SKM-1 (cell line): ENCODE measurements at regions not wholly inside any gene's neighbourhood (a gene's known extent, or its start where the extent isn't known, plus 50 kb on each side); places are given as distances from the start of the nearest gene placed in this dataset.

Experiments
- DNase-seq: peaks from one replicate; lab custom pipeline; 2025; ENCODE audit not compliant: unreplicated experiment; lab: John Stamatoyannopoulos, UW

DNA sequence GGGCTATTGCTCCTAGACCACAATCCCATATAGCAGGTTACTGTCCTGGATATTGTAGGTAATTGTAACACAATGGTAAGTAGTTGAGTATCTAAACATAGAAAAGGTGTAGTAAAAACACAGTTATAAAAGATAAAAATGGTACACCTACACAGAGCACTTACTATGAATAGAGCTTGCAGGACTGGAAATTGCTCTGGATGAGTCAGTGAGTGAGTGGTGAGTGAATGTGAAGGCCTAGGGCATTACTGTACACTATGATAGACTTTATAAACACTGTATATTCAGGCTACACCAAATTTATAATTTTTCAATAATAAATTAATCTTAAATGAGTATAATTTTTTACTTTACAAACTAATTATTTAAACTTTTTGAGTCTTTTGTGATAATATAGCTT is 425.7 kb downstream of the PABPC4L start:
- DNase-seq = no peak

DNA sequence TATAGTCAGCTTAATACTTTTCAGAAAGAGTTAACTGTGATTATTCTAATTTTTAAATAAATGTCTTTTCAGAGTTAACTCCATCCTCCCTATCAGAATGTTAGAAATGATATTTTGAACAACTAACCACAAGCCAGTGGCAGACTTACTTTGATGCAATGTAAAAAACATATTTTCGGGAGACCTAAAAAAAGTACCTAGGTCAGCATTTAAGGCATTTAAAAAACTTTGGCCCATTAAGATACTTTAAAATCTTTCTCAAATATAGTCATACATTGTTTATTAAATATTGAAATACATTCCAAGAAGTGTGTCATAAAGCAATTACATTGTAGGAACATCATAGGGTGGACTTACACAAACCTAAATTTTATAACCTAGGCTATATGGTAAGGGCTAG is 426.1 kb downstream of the PABPC4L start:
- no peak for DNase-seq

DNA sequence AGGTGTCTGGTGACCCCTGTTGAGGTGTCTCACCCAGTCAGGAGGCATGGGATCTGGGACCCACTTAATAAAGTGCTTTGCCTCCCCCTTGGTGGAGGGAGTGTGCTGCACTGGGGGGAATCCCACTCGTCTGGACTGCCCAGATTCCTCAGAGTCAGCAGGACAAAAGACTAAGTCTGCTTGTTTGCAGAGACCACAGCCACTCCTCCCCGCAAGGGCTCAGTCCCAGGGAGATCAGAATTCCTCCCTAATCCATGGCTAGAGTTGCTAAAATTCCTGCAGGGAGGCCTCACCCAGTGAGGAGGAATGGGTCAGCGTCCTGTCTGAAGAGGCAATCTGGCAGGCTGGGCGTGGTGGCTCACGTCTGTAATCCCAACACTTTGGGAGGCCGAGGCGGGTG is 442.2 kb downstream of the PABPC4L start:
- no peak for DNase-seq

DNA sequence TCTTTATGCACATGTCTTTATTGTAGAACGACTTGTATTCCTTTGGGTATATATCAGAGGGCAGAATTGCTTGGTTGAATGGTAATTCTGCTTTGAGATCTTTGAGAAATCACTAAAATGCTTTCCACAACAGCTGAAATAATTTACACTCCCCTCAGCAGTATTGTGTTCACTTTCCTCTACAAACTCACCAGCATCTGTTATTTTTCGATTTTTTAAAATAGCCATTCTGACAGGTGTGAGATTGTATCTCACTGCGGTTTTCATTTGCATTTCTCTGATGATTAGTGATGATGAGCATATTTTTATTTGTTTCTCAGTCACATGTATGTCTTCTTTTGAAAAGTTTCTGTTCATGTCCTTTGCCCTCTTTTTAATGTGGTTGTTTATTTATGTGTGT is 459.8 kb downstream of the PABPC4L start:
- no peak for DNase-seq

DNA sequence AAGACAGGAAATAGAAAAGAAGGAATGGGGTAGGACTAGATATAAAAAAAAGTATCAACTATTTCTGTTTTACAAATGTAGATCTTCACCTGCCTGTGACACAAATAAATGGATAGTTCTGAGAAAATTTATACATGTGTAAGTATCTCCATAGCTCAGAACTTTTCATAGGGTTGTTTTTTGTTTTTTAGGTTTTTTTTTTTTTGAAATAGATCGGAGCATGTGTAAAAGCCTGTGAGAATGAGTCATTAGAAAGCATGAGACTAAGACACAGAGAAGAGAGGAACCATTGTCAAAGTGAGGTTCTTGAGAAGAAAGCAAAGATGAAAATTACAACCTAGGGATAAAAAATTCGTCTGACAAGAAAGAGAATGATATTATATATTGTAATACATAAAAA is 481.6 kb downstream of the PABPC4L start:
- no peak for DNase-seq

DNA sequence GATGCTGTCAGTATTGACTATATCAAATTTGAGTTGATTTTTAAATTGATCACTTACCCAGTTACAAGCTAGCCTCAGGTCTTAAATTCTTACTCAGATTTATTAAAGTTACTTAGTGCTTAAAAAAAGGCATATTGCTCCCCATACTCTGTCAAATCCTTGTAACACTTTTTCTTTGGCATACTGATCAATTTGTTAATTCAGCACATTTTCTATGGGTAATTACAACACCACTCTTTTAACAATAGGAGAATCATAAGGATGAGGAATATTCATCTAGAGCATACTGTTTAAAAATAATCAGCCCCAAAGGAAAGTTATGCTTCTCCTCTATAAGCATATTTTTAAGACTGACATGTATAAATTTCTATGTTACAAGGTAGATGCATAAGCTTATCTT is 482.5 kb downstream of the PABPC4L start:
- no peak for DNase-seq

DNA sequence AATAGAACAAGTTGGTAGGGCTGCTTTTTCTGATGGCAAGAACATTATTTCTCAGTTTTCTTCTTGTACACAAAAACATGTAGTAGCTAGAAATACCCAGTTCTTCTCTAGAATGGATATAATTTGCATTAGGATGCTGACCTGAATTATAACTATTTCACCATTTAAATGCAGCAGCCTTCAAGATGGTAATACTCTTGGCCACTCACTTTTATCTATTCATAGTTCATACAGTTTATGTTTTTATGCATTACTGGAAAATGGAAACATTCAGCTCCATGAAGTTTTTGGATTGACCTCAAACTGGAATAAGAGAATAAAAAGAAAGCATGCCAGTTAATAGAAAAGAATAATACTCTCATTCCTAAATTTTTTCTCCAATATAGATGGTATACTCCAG is 487.4 kb downstream of the PABPC4L start:
- DNase-seq = no peak

DNA sequence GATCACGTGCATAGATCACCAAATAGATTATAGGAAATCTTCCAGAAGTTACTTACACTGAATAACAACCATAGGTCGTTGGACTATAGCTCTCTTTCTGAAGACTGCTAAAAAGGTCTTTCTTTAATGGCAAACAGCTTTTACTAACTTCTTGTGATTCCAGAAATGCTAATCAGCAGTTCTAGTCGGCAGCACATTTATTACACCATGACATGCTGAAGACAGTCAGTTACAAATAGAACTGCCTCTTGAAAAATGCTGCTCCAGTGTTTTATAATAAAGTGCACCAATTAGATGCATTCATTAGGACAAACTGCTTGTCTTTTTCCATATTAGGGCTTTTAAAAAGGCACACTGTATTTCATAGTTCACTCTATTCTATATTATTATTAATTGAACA is 488.2 kb downstream of the PABPC4L start:
- no peak for DNase-seq

DNA sequence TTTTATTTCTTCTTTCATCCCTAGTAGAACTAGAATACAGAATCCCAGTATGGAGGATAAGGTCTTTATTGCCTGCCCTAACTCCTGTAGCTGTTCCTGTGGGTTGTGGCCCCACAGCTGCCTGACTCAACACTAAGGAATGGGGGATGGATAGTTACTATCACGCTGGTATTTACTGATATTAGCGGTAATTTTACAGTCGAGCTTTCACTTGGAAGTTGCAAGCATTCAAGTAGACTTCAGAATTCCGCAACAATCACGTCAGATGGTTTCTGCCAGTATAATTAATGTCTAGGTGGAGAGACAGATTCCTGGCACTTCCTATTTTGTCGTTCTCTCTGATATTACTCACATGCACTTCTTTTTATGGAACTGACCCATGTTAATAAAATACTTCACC is 489.8 kb downstream of the PABPC4L start:
- no peak for DNase-seq

DNA sequence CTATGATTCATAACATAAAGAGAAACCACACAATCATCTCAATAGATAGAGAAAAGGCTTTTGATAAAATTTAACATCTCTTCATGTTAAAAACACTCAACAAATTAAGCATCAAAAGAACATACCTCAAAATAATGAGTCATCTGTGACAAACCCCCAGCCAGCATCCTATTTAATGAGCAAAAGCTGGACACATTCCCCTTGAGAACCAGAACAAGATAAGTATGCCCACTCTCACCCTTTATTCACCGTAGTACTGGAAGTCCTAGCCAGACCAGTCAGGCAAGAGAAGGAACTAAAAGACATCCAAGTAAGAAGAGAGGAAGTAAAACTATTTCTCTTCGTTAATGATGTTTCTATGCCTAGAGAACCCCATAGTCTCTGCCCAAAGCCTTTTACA is 507.2 kb downstream of the PABPC4L start:
- DNase-seq = no peak

DNA sequence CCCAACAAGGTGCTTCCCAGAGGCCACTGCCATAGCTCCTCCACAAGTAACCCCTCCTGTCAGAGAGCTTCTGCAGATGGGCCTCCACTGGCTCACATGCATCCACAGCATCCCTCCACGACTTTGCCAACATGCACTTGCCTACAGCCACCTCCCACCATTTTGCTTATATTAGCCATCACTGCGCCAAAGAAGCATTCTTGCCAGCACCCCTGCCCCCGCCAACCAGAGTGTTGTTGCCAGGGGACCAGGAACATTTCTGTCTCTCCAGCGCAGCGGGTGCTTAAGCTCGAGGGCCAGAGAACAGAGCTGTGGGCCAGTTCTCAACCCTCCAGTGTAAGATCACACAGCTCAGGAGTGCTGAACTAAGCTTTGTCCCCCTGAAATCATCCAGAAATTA is 517.6 kb downstream of the PABPC4L start:
- DNase-seq = no peak

DNA sequence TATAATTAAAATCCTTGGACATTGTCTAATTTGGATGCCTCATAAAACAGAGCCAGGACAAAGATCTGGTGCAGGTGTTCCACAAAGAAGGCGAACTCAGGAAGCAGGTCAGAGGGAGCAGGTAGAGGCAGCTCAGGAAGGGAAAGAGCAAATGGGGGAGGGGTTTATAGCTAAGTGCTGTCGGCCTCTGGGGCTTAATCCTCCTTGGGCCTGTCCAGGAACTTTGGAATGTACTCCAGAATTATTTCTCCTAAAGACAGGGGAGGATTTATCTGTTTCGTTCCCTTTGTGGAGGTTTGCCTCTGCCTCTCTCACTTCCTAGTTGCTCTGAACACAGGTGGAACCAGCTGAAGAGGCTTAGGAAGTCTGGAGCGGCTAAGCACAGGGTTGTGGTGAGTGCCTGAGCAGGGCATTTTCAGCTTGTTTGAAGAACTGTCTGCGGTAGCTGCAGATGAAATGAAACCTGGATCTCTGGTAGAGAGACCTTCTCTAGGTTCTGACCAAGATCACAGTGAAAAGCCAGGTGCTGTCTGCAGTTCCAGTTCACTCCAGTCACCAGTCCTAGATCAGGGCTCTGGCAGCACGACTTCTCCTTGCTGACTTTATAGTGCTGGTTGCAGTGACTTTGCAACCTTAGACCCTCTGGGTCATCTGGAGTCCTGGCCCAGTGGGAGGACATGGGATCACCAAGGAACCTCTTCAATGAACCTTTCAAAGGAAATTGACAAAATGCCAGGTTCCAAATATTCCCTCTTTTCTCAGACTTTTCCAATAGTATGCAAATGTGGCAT is 519.2 kb downstream of the PCDH10 start:
- no peak for DNase-seq

DNA sequence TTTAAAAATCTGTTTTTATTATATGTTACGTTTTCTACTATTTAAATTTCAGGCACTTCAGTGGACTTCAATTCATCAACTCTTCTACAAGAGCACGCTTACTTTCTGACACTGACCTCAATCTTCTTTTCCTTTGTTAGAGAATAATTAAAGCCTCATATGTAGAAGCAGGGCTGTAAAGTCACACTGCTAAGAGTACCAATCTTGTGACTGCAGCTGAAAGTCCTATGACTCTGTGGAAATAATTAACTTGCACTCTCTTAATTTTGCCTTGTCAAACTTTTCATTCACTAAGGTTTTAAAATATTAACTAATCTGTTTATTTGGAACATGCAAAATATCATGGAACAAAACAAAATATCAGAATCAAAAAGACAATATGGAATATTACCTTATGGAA is 498.1 kb downstream of the PCDH10 start:
- no peak for DNase-seq

DNA sequence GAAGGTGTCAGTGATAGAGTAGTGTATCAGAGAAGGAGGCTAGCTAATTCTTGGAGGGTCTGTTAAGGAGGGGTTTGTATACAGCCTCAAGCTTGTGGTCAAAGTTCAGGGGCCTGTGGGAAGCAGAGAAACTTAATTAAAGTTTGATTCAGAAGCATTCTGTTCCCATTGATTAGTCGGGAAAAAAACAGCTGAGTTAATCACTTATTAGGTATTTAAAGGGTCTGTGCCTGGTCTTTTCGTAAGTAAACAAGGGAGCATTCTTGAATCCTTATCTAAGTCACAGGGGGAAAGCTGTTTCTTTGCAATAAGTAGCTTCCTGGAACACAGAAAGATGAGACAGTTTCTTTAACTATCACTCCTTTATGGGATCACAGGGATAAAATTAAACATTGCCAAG is 492.1 kb downstream of the PCDH10 start:
- DNase-seq = no peak

DNA sequence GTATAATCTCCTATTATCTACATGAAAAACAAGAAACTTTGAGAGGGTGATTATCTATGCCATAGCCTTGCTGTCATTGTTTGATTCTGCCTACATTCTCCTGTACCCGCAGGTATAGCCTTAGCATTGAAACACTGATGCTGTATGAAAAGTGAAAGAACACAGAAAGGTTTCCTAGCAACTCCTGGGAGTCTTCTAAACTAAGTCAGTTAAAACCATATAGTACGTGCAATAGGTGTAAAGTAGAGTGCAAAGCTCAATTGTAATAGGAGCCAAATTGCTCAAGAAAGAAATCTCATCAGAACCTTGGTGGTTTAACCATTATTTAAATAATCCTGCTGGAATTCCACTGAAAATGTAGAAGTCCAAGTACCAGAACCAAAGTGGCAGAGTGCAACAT is 489.7 kb downstream of the PCDH10 start:
- DNase-seq = no peak

DNA sequence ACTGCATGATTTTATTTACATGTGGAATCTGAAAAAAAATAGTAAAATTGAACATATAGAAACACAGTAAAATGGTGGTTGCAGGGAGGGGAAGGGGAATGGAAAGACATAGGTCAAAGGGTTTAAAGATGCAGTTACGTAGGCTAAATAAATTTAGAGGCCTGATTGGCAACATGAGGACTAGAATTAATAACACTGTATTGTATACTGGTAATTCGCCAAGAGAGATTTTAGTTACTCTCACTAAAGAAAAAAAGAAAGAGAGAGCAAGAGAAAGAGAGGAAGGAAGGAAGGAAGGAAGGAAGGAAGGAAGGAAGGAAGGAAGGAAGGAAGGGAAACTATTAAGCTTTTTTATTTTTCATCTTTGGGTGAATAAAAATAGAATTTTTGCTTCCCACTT is 488.1 kb downstream of the PCDH10 start:
- no peak for DNase-seq

DNA sequence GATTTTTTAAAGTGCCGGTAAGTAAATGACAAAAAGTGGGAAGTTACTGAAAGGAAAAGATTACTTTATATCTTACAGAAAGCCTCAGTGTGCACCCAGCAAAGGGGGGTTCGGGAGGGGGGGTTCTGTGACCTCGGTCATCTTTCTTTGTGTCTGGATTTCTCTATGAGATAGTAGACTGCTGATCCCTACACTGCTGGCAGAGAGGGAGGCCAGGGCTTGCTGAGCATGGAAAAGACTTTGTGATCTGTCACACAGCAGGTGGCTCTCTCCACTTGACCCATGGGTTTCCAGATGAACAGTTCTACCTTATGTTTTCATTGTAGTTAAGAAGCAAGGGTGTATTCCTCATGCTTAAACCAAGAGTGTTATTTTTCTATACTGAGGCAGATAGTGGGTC is 475.6 kb downstream of the PCDH10 start:
- no peak for DNase-seq

DNA sequence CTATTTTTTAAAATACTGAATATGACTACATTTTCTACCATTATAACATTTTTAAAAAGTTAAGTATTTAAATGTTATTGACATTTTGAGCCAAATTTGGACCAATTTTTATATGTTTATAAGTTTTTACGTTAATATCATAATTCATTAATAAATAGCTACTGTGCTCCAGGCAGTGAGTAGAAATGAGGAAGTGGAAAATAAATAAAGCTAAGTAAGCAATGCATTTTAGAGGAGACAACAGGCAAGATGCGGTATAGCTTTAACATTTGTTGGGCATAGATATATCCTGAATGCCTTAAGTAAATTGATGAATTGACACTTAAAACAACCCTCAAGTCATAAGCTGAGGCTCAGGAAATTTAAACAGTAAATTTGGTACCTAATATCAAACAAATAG is 474.8 kb downstream of the PCDH10 start:
- DNase-seq = no peak

DNA sequence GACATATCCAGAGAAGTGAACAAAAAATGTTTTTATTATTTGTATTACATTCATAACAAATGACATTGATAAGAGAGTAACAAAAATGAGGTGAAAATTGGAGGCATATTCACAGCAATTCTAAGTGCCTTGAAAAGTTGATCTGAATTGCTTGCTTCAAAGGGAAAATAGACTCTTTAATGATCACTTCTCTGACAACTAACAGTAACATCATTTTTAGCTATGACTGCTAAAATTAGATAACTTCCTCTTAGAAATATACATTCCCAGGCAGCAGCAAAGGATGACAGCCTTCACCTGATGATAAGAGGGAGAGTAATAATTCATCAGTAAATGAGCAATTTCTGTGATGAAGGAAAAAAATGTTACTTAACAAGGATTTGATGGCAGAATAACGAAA is 472.5 kb downstream of the PCDH10 start:
- no peak for DNase-seq

DNA sequence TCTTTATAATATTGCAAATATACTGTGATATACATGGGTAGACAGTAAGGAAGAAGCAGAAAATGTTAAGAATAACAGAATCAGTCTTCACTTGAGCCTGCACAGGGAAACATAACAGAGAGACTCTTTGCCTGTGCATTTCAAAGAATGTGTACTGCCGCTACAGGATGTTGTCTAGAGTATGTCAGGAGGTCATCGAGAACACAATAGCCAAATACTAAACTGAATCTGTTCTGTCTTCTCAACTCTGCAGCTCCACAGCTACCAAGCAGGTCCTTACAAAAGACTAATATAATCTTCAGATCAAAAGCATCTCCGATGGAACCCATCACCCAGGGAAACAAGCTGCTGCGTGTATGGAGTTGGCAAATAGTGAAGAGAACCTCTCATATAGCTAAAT is 471.5 kb downstream of the PCDH10 start:
- no peak for DNase-seq

DNA sequence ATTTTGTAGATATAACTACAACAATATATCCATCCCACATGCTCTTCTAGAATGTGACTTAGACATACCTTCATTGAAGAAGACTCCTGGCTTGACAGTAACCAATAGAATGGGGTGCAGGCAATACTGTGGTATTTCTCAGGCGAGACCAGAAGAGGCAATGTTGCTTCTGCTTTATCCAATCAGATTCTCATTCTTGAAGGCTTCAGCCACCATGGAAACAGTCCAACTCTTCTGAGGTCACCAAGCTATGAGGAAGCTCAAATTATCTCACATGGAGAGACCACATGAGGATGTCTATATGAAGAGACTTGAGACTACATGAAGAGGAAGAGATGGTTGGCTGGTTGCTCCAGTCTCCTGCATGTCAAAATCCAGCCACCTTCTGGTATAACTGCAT is 469.9 kb downstream of the PCDH10 start:
- no peak for DNase-seq

DNA sequence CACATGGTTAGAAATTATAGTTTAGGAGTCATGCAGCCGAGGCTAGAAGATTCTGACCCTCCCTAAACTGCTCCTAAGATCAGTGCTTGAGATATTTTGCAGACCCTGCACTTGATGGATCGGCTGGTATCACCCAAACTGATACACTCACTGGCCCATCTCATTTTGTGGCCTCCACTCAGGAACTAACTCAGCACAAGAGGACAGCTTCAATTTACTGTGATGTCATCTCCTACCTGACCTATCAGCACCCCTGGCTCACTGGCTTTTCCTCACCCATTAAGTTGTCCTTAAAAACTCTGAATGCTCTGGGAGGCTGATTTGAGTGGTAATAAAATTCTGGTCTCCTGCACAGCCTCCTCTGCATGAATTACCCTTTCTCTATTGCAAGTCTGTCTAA is 450.9 kb downstream of the PCDH10 start:
- no peak for DNase-seq

DNA sequence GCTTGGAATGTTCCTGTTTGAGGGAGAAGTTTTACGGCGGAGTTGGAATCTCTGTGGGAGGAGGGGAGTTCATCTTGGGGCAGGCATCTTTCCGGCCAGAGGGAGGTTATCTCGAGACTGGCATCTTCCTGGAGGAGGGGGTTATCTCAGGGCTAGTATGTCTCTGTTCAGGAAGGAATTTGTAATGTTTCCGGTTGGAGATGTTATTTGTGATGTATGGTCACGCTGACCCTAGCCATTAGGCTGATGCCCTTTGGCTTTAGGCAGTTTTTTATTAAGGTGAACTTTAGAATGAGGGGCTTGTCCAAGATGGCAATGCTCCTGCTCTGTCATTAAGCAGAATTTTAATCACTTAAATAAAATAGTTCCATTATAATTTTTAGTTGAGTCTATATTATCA is 449.7 kb downstream of the PCDH10 start:
- DNase-seq = no peak

DNA sequence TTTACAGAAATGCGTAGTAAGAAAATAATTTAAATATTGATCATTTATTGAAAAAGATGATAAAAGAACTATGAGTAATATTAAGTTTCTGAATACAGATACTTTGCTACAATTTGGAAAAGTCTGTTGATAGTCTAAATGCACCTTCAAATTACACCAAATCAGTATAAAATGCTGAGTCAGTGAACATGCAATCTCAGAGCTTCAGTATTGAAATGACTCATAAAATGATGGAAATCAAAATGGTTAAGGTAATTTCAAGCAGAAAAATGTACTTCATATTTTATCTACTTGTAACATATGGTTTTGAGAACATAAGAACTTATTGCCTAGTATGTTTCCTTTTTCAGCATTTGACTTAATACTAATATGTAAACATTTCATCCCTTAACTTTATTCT is 448.2 kb downstream of the PCDH10 start:
- no peak for DNase-seq
